Endothelial cell (in vitro differentiated cells): ENCODE measurements at regions not wholly inside any gene's neighbourhood (a gene's known extent, or its start where the extent isn't known, plus 50 kb on each side); places are given as distances from the start of the nearest gene placed in this dataset.

Source experiments
- DNase-seq: peaks from one replicate; pipeline ENCODE4 v3.0.0; 2021; ENCODE audit warnings: low spot score
- H3K27ac Mint-ChIP-seq: one replicate; pipeline ENCODE4 v1.8.0; 2021; ENCODE audit warnings: mixed read lengths, inconsistent platforms; ENCODE audit not compliant: unreplicated experiment
- H3K27me3 Mint-ChIP-seq: one replicate; pipeline ENCODE4 v1.8.0; 2021; ENCODE audit warnings: mild to moderate bottlenecking, moderate library complexity, mixed read lengths, inconsistent platforms; ENCODE audit not compliant: unreplicated experiment
- H3K36me3 Mint-ChIP-seq: one replicate; pipeline ENCODE4 v1.8.0; 2021; ENCODE audit warnings: mild to moderate bottlenecking, low read depth, mixed read lengths, inconsistent platforms; ENCODE audit not compliant: unreplicated experiment
- H3K4me1 Mint-ChIP-seq: one replicate; pipeline ENCODE4 v1.8.0; 2021; ENCODE audit warnings: mild to moderate bottlenecking, mixed read lengths, inconsistent platforms; ENCODE audit not compliant: unreplicated experiment
- H3K4me3 Mint-ChIP-seq: one replicate; pipeline ENCODE4 v1.8.0; 2021; ENCODE audit warnings: mild to moderate bottlenecking, mixed read lengths, inconsistent platforms; ENCODE audit not compliant: unreplicated experiment
- H3K9me3 Mint-ChIP-seq: one replicate; pipeline ENCODE4 v1.8.0; 2021; ENCODE audit warnings: mixed read lengths, inconsistent platforms; ENCODE audit not compliant: unreplicated experiment
- CTCF ChIP-seq: fragments of 200-600 bp; sonication (generic); IDR thresholded peaks from one replicate; pipeline ENCODE4 v1.5.0; 2021; ENCODE audit warnings: antibody characterized with exemption; ENCODE audit not compliant: unreplicated experiment

DNA sequence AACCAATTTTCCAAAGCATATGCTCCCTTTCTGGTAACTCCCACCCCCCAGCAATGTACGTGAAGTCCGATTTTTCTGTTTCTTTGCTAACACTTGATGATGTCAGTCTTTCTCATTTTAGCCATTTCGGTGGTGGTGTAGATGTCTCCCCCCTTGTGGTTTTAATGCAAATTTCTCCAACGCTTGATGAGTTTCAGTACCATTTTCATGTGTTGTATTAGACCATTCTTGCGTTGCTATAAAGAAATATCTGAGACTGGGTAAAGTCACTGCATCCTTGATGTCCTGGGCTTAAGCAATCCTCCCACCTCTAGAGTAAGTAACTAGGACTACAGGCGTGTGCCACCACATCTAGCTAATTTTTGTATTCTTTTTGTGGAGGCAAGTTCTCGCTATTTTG, 148.4 kb upstream of the VCX3A start:
- H3K9me3 Mint-ChIP-seq, result no peaks in the 10 kb centered on the region
- H3K27ac Mint-ChIP-seq, result no peak overlapping the region
- no peak for TF ChIP-seq CTCF
- H3K4me3 Mint-ChIP-seq, result no peak overlapping the region
- no peak for DNase-seq
- H3K27me3 Mint-ChIP-seq, result no peaks in the 10 kb centered on the region
- H3K4me1 Mint-ChIP-seq, result peaks cover 2% of the 10 kb centered on the region
- no peaks in the 10 kb centered on the region for H3K36me3 Mint-ChIP-seq

DNA sequence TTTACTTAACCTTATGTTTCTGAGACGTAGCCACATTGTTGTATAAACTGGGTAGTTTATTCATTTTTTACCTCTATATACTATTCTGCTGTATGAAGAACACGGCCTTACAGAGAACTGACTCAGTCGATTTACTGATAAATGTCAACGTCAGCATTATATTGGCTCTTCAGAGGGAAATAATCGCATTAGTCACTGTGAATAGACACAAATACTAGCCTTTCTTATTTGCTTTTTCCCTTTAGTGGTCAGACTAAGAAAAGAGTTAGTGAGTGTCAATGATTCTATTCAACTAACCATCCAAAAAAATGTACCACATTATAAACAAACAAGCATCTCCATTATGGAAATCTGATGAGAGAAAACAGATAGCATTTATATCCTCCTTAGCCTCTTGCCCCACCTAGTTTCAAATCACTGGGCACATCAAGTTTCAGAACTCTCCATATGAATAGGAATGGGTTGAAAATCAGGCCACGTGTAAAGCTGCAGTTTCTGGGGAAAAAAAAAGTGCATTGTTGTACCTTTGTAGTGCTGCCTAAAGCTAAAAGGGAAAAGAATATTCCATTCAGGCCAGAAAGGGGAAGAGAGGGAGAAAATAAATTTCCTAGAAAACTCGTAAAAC, 146.7 kb upstream of the VCX3A start:
- Mint-ChIP-seq H3K4me1 (peaks cover 2% of the 10 kb centered on the region), H3K27ac (no peak overlapping the region), H3K9me3 (no peaks in the 10 kb centered on the region), H3K4me3 (no peak overlapping the region), H3K36me3 (no peaks in the 10 kb centered on the region), H3K27me3 (no peaks in the 10 kb centered on the region)
- DNase-seq, result no peak
- TF ChIP-seq CTCF, result no peak

GRCh38 chrX:6679988-6680387, 145.1 kb upstream of the VCX3A start:
- no peak for DNase-seq
- no peaks in the 10 kb centered on the region for H3K27me3 Mint-ChIP-seq
- H3K4me1 Mint-ChIP-seq, result peaks cover 2% of the 10 kb centered on the region
- H3K27ac Mint-ChIP-seq, result no peak overlapping the region
- no peak overlapping the region for H3K4me3 Mint-ChIP-seq
- TF ChIP-seq CTCF, result no peak
- H3K36me3 Mint-ChIP-seq, result no peaks in the 10 kb centered on the region
- H3K9me3 Mint-ChIP-seq, result no peaks in the 10 kb centered on the region

GRCh38 chrX:6679550-6679949, 144.6 kb upstream of the VCX3A start:
- Mint-ChIP-seq H3K36me3 (no peaks in the 10 kb centered on the region), H3K9me3 (no peaks in the 10 kb centered on the region), H3K27ac (no peak overlapping the region), H3K4me1 (peaks cover 2% of the 10 kb centered on the region), H3K27me3 (no peaks in the 10 kb centered on the region), H3K4me3 (no peak overlapping the region)
- TF ChIP-seq CTCF, result no peak
- DNase-seq, result no peak

DNA sequence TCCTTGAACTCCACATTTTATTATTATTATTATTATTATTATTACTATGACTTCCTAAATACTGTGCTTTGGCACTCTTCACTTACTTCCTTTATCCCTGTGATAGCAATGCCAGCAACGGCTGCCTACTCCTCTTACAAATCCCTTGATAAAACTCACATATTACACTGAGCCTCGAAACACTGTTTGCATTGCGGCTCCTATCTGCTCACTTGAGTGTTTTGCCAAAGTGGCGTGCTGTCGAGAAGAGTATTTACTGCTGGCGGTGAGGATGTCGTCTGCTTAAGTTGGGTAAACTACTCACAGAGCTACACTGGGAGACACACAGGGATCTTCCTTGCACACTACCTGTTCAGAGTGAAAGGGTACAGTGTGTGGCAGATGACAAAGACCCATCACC, 143.4 kb upstream of the VCX3A start:
- Mint-ChIP-seq H3K4me1 (peaks cover 2% of the 10 kb centered on the region), H3K27ac (no peak overlapping the region), H3K4me3 (no peak overlapping the region), H3K27me3 (no peaks in the 10 kb centered on the region), H3K9me3 (no peaks in the 10 kb centered on the region), H3K36me3 (no peaks in the 10 kb centered on the region)
- DNase-seq, result no peak
- TF ChIP-seq CTCF, result no peak
